ENCODE measurements at regions not wholly inside any gene's neighbourhood (a gene's known extent, or its start where the extent isn't known, plus 50 kb on each side); places are given as distances from the start of the nearest gene placed in this dataset.

DNA sequence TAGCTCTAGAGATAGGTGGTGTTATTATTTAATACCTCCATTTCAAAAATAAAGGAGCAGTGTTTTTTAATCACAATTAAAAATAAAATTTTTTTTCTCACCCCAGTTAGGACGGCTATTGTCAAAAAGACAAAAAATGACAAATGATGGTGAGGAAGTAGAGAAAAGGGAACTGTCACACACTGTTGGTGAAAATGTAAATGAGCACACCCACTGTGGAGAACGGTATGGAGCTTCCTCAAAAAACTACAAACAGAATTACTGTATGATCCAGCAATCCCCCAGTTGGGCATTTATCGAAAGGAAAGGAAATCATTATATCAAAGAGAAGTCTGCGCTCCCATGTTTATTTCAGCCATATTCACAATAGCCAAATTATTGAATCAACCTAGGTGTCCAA, 148.7 kb upstream of the NR5A2 start:
- Histone ChIP-seq H3K4me3 (no peak overlapping the region), H3K9me3 (ENCODE audit: low read depth) (no peaks in the 10 kb centered on the region), H3K9ac (no peak overlapping the region), H3F3A (ENCODE audit: low read depth) (no peaks in the 10 kb centered on the region), H3K79me2 (ENCODE audit: low read depth) (no peaks in the 10 kb centered on the region), H4K20me1 (ENCODE audit: low read depth) (no peaks in the 10 kb centered on the region), H3K4me1 (no peaks in the 10 kb centered on the region), H3K36me3 (no peaks in the 10 kb centered on the region), H3K27me3 (no peaks in the 10 kb centered on the region), H3K27ac (no peak overlapping the region), H2AFZ (replicated peaks) (no peak overlapping the region), H3K4me2 (no peak overlapping the region)
- DNase-seq (ENCODE audit: low spot score) = no peak
- no peaks in the 10 kb centered on the region for H3K4me1 Mint-ChIP-seq
- H3K27ac Mint-ChIP-seq = no peak overlapping the region
- TF ChIP-seq EZH2phosphoT487 (IDR thresholded peaks at IDR 0.05) (no peak), EZH2 (IDR thresholded peaks at IDR 0.05) (no peak)
- H3K36me3 Mint-ChIP-seq = no peaks in the 10 kb centered on the region
- H3K9me3 Mint-ChIP-seq = no peaks in the 10 kb centered on the region
- peaks cover 2% of the 10 kb centered on the region for H3K27me3 Mint-ChIP-seq (ENCODE audit: insufficient read depth, low read depth)
- H3K4me3 Mint-ChIP-seq = no peak overlapping the region

DNA sequence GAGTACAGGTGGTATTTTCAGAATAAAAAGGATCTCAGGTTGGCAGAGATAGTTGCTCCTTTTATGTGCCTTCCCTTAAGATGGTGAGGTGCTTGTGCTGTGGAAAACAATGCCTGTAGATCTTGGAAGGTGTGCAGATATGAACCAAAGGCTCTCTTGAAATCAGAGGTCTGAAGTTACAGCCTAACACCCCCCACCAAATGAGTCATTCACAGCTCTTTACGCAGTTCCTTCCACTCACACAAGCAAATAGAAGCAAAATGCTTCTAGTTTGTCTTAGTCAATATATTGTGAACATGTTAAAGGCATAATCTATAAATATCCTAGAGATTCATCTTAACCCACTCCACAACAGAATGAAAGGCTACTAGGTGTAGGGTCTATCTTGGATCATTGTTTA, 128.9 kb upstream of the NR5A2 start:
- no peaks in the 10 kb centered on the region for H3K36me3 ChIP-seq
- TF ChIP-seq EZH2phosphoT487 (IDR thresholded peaks at IDR 0.05) = no peak
- TF ChIP-seq EZH2 (IDR thresholded peaks at IDR 0.05) = no peak
- TF ChIP-seq, protein P1, sequence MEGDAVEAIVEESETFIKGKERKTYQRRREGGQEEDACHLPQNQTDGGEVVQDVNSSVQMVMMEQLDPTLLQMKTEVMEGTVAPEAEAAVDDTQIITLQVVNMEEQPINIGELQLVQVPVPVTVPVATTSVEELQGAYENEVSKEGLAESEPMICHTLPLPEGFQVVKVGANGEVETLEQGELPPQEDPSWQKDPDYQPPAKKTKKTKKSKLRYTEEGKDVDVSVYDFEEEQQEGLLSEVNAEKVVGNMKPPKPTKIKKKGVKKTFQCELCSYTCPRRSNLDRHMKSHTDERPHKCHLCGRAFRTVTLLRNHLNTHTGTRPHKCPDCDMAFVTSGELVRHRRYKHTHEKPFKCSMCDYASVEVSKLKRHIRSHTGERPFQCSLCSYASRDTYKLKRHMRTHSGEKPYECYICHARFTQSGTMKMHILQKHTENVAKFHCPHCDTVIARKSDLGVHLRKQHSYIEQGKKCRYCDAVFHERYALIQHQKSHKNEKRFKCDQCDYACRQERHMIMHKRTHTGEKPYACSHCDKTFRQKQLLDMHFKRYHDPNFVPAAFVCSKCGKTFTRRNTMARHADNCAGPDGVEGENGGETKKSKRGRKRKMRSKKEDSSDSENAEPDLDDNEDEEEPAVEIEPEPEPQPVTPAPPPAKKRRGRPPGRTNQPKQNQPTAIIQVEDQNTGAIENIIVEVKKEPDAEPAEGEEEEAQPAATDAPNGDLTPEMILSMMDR (IDR thresholded peaks at IDR 0.05) = no peak

DNA sequence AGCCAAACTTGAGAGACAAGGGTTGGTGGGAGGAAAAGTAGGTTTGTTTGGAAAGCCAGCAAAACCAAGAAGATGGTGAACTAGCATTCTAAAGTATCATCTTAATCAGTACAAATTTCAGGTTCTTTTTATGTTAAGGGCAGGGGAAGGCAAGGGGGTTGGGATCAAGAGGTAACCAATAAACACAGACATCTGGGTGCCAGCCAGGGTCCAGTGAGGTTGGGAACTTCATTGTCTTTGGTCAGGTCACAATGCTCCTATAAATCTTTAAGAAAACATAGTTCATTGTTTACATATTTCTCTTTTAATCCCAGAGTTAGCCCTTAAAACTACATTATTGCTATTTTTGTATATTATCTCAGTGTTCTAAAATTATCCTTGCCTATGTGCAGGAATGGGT, 126.2 kb upstream of the NR5A2 start:
- no peak overlapping the region for H3K9ac ChIP-seq
- Mint-ChIP-seq H3K4me1 (no peaks in the 10 kb centered on the region), H3K27ac (no peak overlapping the region), H3K36me3 (no peaks in the 10 kb centered on the region), H3K9me3 (peaks cover 7% of the 10 kb centered on the region), H3K27me3 (ENCODE audit: insufficient read depth, low read depth) (no peaks in the 10 kb centered on the region), H3K4me3 (no peak overlapping the region)
- H3K27me3 ChIP-seq = no peaks in the 10 kb centered on the region
- no peak for DNase-seq (ENCODE audit: low spot score)
- H3K4me1 ChIP-seq = no peaks in the 10 kb centered on the region
- no peaks in the 10 kb centered on the region for H3K9me3 ChIP-seq (ENCODE audit: low read depth)
- no peaks in the 10 kb centered on the region for H4K20me1 ChIP-seq (ENCODE audit: low read depth)
- no peaks in the 10 kb centered on the region for H3F3A ChIP-seq (ENCODE audit: low read depth)
- H3K4me3 ChIP-seq = no peak overlapping the region
- H3K4me2 ChIP-seq = no peak overlapping the region
- H3K27ac ChIP-seq = no peak overlapping the region
- no peak overlapping the region for H2AFZ ChIP-seq (replicated peaks)
- no peak for TF ChIP-seq EZH2phosphoT487 (IDR thresholded peaks at IDR 0.05)
- TF ChIP-seq EZH2 (IDR thresholded peaks at IDR 0.05) = no peak
- TF ChIP-seq, protein P1 (IDR thresholded peaks at IDR 0.05) = no peak
- no peaks in the 10 kb centered on the region for H3K36me3 ChIP-seq
- H3K79me2 ChIP-seq (ENCODE audit: low read depth) = no peaks in the 10 kb centered on the region

More for the DNA sequence above, 128.9 kb upstream of the NR5A2 start:
- H3K27me3 Mint-ChIP-seq (ENCODE audit: insufficient read depth, low read depth) = no peaks in the 10 kb centered on the region
- H4K20me1 ChIP-seq (ENCODE audit: low read depth) = no peaks in the 10 kb centered on the region
- H3K4me1 Mint-ChIP-seq = no peaks in the 10 kb centered on the region
- H3K27me3 ChIP-seq = no peaks in the 10 kb centered on the region
- H3K4me3 ChIP-seq = no peak overlapping the region
- no peak overlapping the region for H3K4me3 Mint-ChIP-seq
- no peak overlapping the region for H3K9ac ChIP-seq
- no peaks in the 10 kb centered on the region for H3K4me1 ChIP-seq
- no peak overlapping the region for H3K27ac ChIP-seq
- H3F3A ChIP-seq (ENCODE audit: low read depth) = no peaks in the 10 kb centered on the region
- no peaks in the 10 kb centered on the region for H3K9me3 ChIP-seq (ENCODE audit: low read depth)
- H2AFZ ChIP-seq (replicated peaks) = no peak overlapping the region
- DNase-seq (ENCODE audit: low spot score) = no peak
- no peaks in the 10 kb centered on the region for H3K79me2 ChIP-seq (ENCODE audit: low read depth)
- H3K4me2 ChIP-seq = no peak overlapping the region
- H3K36me3 Mint-ChIP-seq = no peaks in the 10 kb centered on the region
- H3K27ac Mint-ChIP-seq = no peak overlapping the region
- peaks cover 2% of the 10 kb centered on the region for H3K9me3 Mint-ChIP-seq

DNA sequence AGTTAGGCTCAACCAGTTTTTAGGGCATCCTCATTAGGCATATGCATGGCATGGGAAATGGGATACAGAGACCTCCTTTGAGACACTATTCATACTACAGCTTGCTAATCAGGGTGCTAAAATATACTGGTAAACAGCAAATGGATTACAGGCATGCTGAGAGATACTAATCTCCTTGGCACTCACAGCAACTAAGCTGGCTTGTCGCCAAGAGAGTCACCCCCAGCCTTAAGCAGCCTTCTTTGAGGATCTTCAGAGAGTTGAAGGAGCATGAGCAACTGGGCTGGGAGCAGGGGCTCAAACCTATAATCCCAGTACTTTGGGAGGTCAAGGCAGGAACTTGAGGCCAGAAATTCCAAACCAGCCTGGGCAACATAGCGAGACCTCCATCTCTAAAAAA, 120.1 kb upstream of the NR5A2 start:
- Histone ChIP-seq H3K4me2 (no peak overlapping the region), H3F3A (ENCODE audit: low read depth) (no peaks in the 10 kb centered on the region), H3K9ac (no peak overlapping the region), H3K4me3 (no peak overlapping the region), H3K27ac (no peak overlapping the region), H3K4me1 (no peaks in the 10 kb centered on the region), H3K27me3 (no peaks in the 10 kb centered on the region), H2AFZ (replicated peaks) (no peak overlapping the region), H3K79me2 (ENCODE audit: low read depth) (no peaks in the 10 kb centered on the region), H3K9me3 (ENCODE audit: low read depth) (no peaks in the 10 kb centered on the region), H3K36me3 (no peaks in the 10 kb centered on the region), H4K20me1 (ENCODE audit: low read depth) (no peaks in the 10 kb centered on the region)
- Mint-ChIP-seq H3K4me1 (no peaks in the 10 kb centered on the region), H3K27ac (no peak overlapping the region), H3K4me3 (no peak overlapping the region), H3K36me3 (no peaks in the 10 kb centered on the region), H3K9me3 (peaks cover 7% of the 10 kb centered on the region), H3K27me3 (ENCODE audit: insufficient read depth, low read depth) (peaks cover 2% of the 10 kb centered on the region)
- TF ChIP-seq, protein P1 (IDR thresholded peaks at IDR 0.05) = no peak
- TF ChIP-seq EZH2phosphoT487 (IDR thresholded peaks at IDR 0.05) = no peak
- TF ChIP-seq EZH2 (IDR thresholded peaks at IDR 0.05) = no peak
- no peak for DNase-seq (ENCODE audit: low spot score)

Measured in neural progenitor cell (in vitro differentiated cells).